Loucy (cell line): ENCODE measurements at regions not wholly inside any gene's neighbourhood (a gene's known extent, or its start where the extent isn't known, plus 50 kb on each side); places are given as distances from the start of the nearest gene placed in this dataset.

Experiments used
- CTCF ChIP-seq: fragments of 200-600 bp; sonication (generic); conservative IDR thresholded peaks from 2 replicates; pipeline ENCODE4 v1.5.1; 2014; ENCODE audit warnings: mild to moderate bottlenecking, antibody characterized with exemption, low read length
- EZH2phosphoT487 ChIP-seq: fragments of 200-600 bp; IDR thresholded peaks from 2 replicates; pipeline ENCODE4 v1.6.1; 2018; ENCODE audit warnings: antibody characterized with exemption, mild to moderate bottlenecking, moderate library complexity, borderline replicate concordance

- TF ChIP-seq CTCF (no peak), EZH2phosphoT487 (no peak)
These were observed 131.1 kb upstream of the FBXL7 start for GRCh38 chr5:15368835-15369234.
